A673 (cell line): ENCODE measurements at regions not wholly inside any gene's neighbourhood (a gene's known extent, or its start where the extent isn't known, plus 50 kb on each side); places are given as distances from the start of the nearest gene placed in this dataset.

Source experiments
- BruUV-seq: library from RNA; stranded (reverse); fragments of 400-500 nt; replicated peaks from 2 replicates; lab custom pipeline; 2021; lab: Mats Ljungman, UMichigan
- CTCF ChIA-PET: fragments of 300-600 bp; sonication (Branson Sonifier 250); formaldehyde crosslinking; loops from one replicate; lab custom pipeline; 2022; ENCODE audit warnings: antibody characterized with exemption; lab: Charles Lee
- POLR2A ChIA-PET: fragments of 300-600 bp; sonication (Branson Sonifier 250); formaldehyde crosslinking; loops from one replicate; lab custom pipeline; 2022; ENCODE audit warnings: antibody characterized with exemption; ENCODE audit not compliant: low non-redundant PET; lab: Charles Lee
- DNase-seq: peaks from one replicate; pipeline ENCODE4 v3.0.0-alpha.2; 2015; ENCODE audit warnings: low spot score
- H3K27ac ChIP-seq: fragments of 200-600 bp; sonication (generic); 2 replicates; pipeline ENCODE4 v1.5.1; 2016; ENCODE audit warnings: mixed run types, low read depth, mild to moderate bottlenecking, mixed read lengths, antibody characterized with exemption, low read length; ENCODE audit not compliant: poor library complexity, severe bottlenecking
- H3K27me3 ChIP-seq: fragments of 200-600 bp; sonication (generic); replicated peaks from 2 replicates; pipeline ENCODE4 v1.6.1; 2017; ENCODE audit warnings: mixed run types, low read depth, mild to moderate bottlenecking, mixed read lengths, antibody characterized with exemption, low read length; ENCODE audit not compliant: insufficient read depth, poor library complexity
- H3K36me3 ChIP-seq: fragments of 200-600 bp; sonication (generic); 2 replicates; pipeline ENCODE4 v1.6.1; 2016; ENCODE audit warnings: mixed run types, mild to moderate bottlenecking, mixed read lengths, antibody characterized with exemption, low read length; ENCODE audit not compliant: insufficient read depth, poor library complexity, severe bottlenecking
- H3K4me1 ChIP-seq: fragments of 200-600 bp; sonication (generic); 2 replicates; pipeline ENCODE4 v1.6.1; 2017; ENCODE audit warnings: mixed run types, mild to moderate bottlenecking, mixed read lengths, antibody characterized with exemption, low read length; ENCODE audit not compliant: insufficient read depth, poor library complexity, severe bottlenecking
- H3K4me3 ChIP-seq: fragments of 200-600 bp; sonication (generic); 2 replicates; pipeline ENCODE4 v1.5.1; 2016; ENCODE audit warnings: low read depth, mixed run types, mild to moderate bottlenecking, mixed read lengths, low read length; ENCODE audit not compliant: poor library complexity, severe bottlenecking
- H3K9me3 ChIP-seq: fragments of 200-600 bp; sonication (generic); 2 replicates; pipeline ENCODE4 v1.6.1; 2016; ENCODE audit warnings: mixed run types, low read depth, mild to moderate bottlenecking, mixed read lengths, antibody characterized with exemption, low read length; ENCODE audit not compliant: poor library complexity, severe bottlenecking
- CTCF ChIP-seq: fragments of 300-800, 200-600 bp; sonication (generic); conservative IDR thresholded peaks from 2 replicates; pipeline ENCODE4 v1.5.1; 2017; ENCODE audit warnings: low read depth, mild to moderate bottlenecking, antibody characterized with exemption, low read length, moderate library complexity, mixed read lengths
- EZH2 ChIP-seq: fragments of 200-600 bp; sonication (generic); IDR thresholded peaks from 2 replicates; pipeline ENCODE4 v1.6.1; 2017; ENCODE audit warnings: borderline replicate concordance, low read depth, mild to moderate bottlenecking, mixed read lengths, antibody characterized with exemption, low read length; ENCODE audit not compliant: poor library complexity, severe bottlenecking
- intact Hi-C: fragments of 100-400 bp; cut with micrococcal nuclease; formaldehyde crosslinking; loops from one replicate; pipeline ENCODE4 v1.10.0; 2022; ENCODE audit not compliant: unreplicated experiment

GRCh38 chr7:155164316-155164715 is 94.2 kb downstream of the HTR5A start:
- no peak for DNase-seq
- H3K4me1 ChIP-seq, result no peaks in the 10 kb centered on the region
- TF ChIP-seq CTCF (no peak), EZH2 (no peak)
- intact Hi-C loops, result no loop called here
- POLR2A ChIA-PET, result no interaction called here
- H3K9me3 ChIP-seq, result no peaks in the 10 kb centered on the region
- no peak overlapping the region for H3K27ac ChIP-seq
- peaks cover 56% of the 10 kb centered on the region for H3K27me3 ChIP-seq
- no TSS peak for BruUV-seq
- no peaks in the 10 kb centered on the region for H3K36me3 ChIP-seq
- H3K4me3 ChIP-seq, result no peak overlapping the region
- CTCF ChIA-PET, result no interaction called here

GRCh38 chr7:155166108-155166507 is 96.0 kb downstream of the HTR5A start:
- Histone ChIP-seq H3K4me3 (no peak overlapping the region), H3K4me1 (no peaks in the 10 kb centered on the region), H3K27ac (no peak overlapping the region), H3K36me3 (no peaks in the 10 kb centered on the region), H3K9me3 (no peaks in the 10 kb centered on the region), H3K27me3 (peaks cover 54% of the 10 kb centered on the region)
- CTCF ChIA-PET, result no interaction called here
- intact Hi-C loops, result no loop called here
- POLR2A ChIA-PET, result no interaction called here
- no peak for DNase-seq
- BruUV-seq, result no TSS peak
- no peak for TF ChIP-seq EZH2
- no peak for TF ChIP-seq CTCF

- no peaks in the 10 kb centered on the region for H3K9me3 ChIP-seq
- DNase-seq, result peak; percentile 46
- no peak overlapping the region for H3K4me3 ChIP-seq
- no peak overlapping the region for H3K27ac ChIP-seq
- CTCF ChIA-PET, result no interaction called here
- no TSS peak for BruUV-seq
- no peak for TF ChIP-seq CTCF
- TF ChIP-seq EZH2, result no peak
- intact Hi-C loops, result no loop called here
- H3K36me3 ChIP-seq, result no peaks in the 10 kb centered on the region
- no peaks in the 10 kb centered on the region for H3K4me1 ChIP-seq
- H3K27me3 ChIP-seq, result peaks cover 47% of the 10 kb centered on the region
- POLR2A ChIA-PET, result no interaction called here
Measured at GRCh38 chr7:155166673-155167370, 96.7 kb downstream of the HTR5A start.
